Muscle of leg (tissue), 3 donors: ENCODE measurements at regions not wholly inside any gene's neighbourhood (a gene's known extent, or its start where the extent isn't known, plus 50 kb on each side); places are given as distances from the start of the nearest gene placed in this dataset.
"Not testable (repeated sequence)": the region's sequence is repeated elsewhere in the genome, so short reads cannot be mapped to it uniquely, and the experiment has no call there.

Experiments
- DNase-seq: peaks from one replicate; pipeline ENCODE4 v3.0.0; 2013
- H3K27ac ChIP-seq: one replicate; pipeline ENCODE4 v1.5.1; 2013; ENCODE audit warnings: mild to moderate bottlenecking, low read length, control low read depth
- H3K27me3 ChIP-seq: one replicate; pipeline ENCODE4 v1.6.1; 2013; ENCODE audit warnings: low read length; ENCODE audit not compliant: control insufficient read depth, insufficient read depth
- H3K36me3 ChIP-seq: one replicate; pipeline ENCODE4 v1.6.1; 2013; ENCODE audit warnings: low read length; ENCODE audit not compliant: control insufficient read depth, insufficient read depth
- H3K4me1 ChIP-seq: one replicate; pipeline ENCODE4 v1.6.1; 2013; ENCODE audit warnings: low read length; ENCODE audit not compliant: control insufficient read depth, insufficient read depth
- H3K4me3 ChIP-seq: one replicate; pipeline ENCODE4 v1.5.1; 2013; ENCODE audit warnings: low read length, control low read depth
- H3K9me3 ChIP-seq: replicated peaks from 2 replicates; pipeline ENCODE4 v1.6.1; 2013; ENCODE audit warnings: low read depth, low read length; ENCODE audit not compliant: control insufficient read depth
- WGBS: methylation state at CpG from one replicate; pipeline ENCODE4 v1.1.5; 2013; ENCODE audit warnings: missing lambda C conversion rate; ENCODE audit not compliant: insufficient coverage; 5-methylcytosine and 5-hydroxymethylcytosine counted together

GRCh38 chr11:97751952-97752351, 1268.8 kb upstream of the CNTN5 start:
- Histone ChIP-seq H3K27me3 (no peaks in the 10 kb centered on the region), H3K27ac (no peak overlapping the region), H3K9me3 (peaks cover 9% of the 10 kb centered on the region), H3K4me3 (no peak overlapping the region), H3K4me1 (no peaks in the 10 kb centered on the region), H3K36me3 (no peaks in the 10 kb centered on the region)
- WGBS: no CpG with 5 or more reads among the region's 2 CpGs
- no peak for DNase-seq

GRCh38 chr11:97754976-97755375, 1265.8 kb upstream of the CNTN5 start:
- H3K4me3 ChIP-seq: no peak overlapping the region
- WGBS: 40% methylated on average over 3 of the region's 3 CpGs

DNA sequence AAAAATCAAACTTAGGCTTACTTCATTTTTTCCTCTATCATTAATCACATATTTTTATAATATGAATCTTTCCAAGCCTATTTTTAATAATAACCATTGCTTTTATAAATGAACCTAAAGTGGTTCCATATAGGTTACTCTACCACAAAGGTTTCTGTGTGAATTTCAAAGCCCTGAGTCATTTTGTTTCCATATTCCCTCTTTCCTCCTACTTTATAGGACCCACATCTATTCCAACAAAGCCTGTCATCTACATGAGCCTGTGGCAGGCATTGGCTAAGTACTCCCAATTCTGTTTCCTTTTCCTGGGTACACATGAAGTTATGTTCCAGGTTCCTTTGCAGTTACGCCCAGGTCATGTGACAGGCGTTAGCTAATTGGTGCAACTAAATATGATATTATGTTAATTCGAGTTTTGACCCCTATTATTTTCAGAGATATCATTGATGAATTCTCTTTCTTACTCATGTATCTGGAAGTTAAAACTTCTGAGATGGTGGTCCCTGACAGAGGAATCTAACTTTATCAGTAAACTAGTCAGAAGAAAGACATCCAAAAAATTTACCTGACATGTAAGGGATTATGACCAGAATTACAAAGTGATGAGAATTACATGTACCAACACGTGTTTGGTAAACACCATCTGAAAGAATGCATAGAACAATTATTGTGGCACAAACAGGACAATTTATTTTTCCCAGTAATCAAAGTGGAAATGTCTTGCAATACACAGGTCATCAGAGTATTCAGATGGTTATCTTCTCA, 1264.0 kb upstream of the CNTN5 start:
- Histone ChIP-seq H3K27ac (no peak overlapping the region), H3K9me3 (peaks cover 8% of the 10 kb centered on the region), H3K27me3 (no peaks in the 10 kb centered on the region), H3K36me3 (no peaks in the 10 kb centered on the region), H3K4me3 (no peak overlapping the region), H3K4me1 (no peaks in the 10 kb centered on the region)
- no peak for DNase-seq
- WGBS: no CpG with 5 or more reads among the region's 4 CpGs

More at GRCh38 chr11:97754976-97755375, 1265.8 kb upstream of the CNTN5 start:
- Histone ChIP-seq H3K27ac (no peak overlapping the region), H3K36me3 (no peaks in the 10 kb centered on the region), H3K4me1 (no peaks in the 10 kb centered on the region), H3K27me3 (no peaks in the 10 kb centered on the region), H3K9me3 (peaks cover 9% of the 10 kb centered on the region)
- DNase-seq: no peak

GRCh38 chr11:97761175-97761574, 1259.6 kb upstream of the CNTN5 start:
- no peaks in the 10 kb centered on the region for H3K27me3 ChIP-seq
- H3K4me3 ChIP-seq: no peak overlapping the region
- H3K27ac ChIP-seq: no peak overlapping the region
- no peaks in the 10 kb centered on the region for H3K36me3 ChIP-seq
- no CpG with 5 or more reads among the region's 2 CpGs for WGBS
- no peaks in the 10 kb centered on the region for H3K9me3 ChIP-seq
- no peak for DNase-seq
- H3K4me1 ChIP-seq: no peaks in the 10 kb centered on the region

DNA sequence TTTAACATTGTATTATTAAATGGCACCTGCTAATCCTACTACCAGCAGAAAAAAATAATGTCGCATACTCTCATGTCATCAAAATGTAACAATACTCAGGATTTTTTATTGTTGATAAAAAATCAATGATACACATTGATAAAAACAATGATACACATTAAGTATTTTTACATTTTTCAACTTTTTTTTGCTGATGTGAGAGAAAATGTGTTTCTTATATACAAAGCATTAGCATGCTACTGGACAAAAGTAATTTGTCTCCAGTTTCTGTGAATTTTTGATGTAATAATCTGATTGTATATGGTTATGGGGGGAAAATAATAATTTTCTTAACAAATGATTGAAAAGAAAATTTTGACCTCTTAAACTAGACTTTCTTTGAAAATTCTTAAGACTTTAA, 1256.6 kb upstream of the CNTN5 start:
- H3K4me3 ChIP-seq: no peak overlapping the region
- H3K9me3 ChIP-seq: no peaks in the 10 kb centered on the region
- WGBS: no CpG with 5 or more reads among the region's 1 CpG
- DNase-seq: no peak
- H3K4me1 ChIP-seq: no peaks in the 10 kb centered on the region
- no peak overlapping the region for H3K27ac ChIP-seq
- H3K27me3 ChIP-seq: no peaks in the 10 kb centered on the region
- H3K36me3 ChIP-seq: no peaks in the 10 kb centered on the region

- H3K9me3 ChIP-seq: no peaks in the 10 kb centered on the region
- H3K36me3 ChIP-seq: no peaks in the 10 kb centered on the region
- WGBS: no CpG with 5 or more reads among the region's 2 CpGs
- H3K27ac ChIP-seq: no peak overlapping the region
- no peak for DNase-seq
- H3K4me1 ChIP-seq: no peaks in the 10 kb centered on the region
- no peak overlapping the region for H3K4me3 ChIP-seq
- H3K27me3 ChIP-seq: no peaks in the 10 kb centered on the region
These were observed 1256.1 kb upstream of the CNTN5 start for GRCh38 chr11:97764605-97765004.

DNA sequence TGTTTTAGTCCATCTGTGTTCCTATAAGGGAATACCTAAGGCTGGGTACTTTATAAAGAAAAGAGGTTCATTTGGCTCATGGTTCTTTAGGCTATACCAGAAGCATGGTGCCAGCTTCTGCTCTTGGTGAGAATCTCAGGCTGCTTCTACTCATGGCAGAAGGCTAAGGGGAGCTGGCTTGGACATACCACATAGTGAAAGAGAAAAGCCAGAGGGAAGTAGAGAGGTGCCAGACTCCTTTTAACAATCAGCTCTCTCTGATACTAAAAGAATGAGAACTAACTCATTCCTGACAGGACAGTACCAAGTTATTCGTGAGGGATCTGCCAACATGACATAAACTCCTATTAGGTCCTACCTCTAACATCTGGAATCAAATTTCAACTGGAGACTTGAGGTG, 1250.2 kb upstream of the CNTN5 start:
- H3K27me3 ChIP-seq: no peaks in the 10 kb centered on the region
- no CpG with 5 or more reads among the region's 1 CpG for WGBS
- H3K27ac ChIP-seq: no peak overlapping the region
- H3K9me3 ChIP-seq: no peaks in the 10 kb centered on the region
- DNase-seq: no peak
- no peaks in the 10 kb centered on the region for H3K36me3 ChIP-seq
- no peaks in the 10 kb centered on the region for H3K4me1 ChIP-seq
- no peak overlapping the region for H3K4me3 ChIP-seq

GRCh38 chr11:97772705-97773104, 1248.0 kb upstream of the CNTN5 start:
- peak; percentile 54 for DNase-seq
- H3K27ac ChIP-seq: no peak overlapping the region
- H3K9me3 ChIP-seq: no peaks in the 10 kb centered on the region
- no CpG with 5 or more reads among the region's 5 CpGs for WGBS
- H3K36me3 ChIP-seq: no peaks in the 10 kb centered on the region
- no peaks in the 10 kb centered on the region for H3K27me3 ChIP-seq
- no peaks in the 10 kb centered on the region for H3K4me1 ChIP-seq
- H3K4me3 ChIP-seq: no peak overlapping the region

- H3K27me3 ChIP-seq, DNase-seq, H3K4me1 ChIP-seq, H3K27ac ChIP-seq, H3K4me3 ChIP-seq, H3K36me3 ChIP-seq: not testable (repeated sequence)
- WGBS: 100% methylated on average over 1 of the region's 4 CpGs
- peaks cover 14% of the 10 kb centered on the region for H3K9me3 ChIP-seq
These were observed 1236.4 kb upstream of the CNTN5 start for GRCh38 chr11:97784388-97784787.

- no peaks in the 10 kb centered on the region for H3K36me3 ChIP-seq
- no peak overlapping the region for H3K27ac ChIP-seq
- WGBS: no CpG with 5 or more reads among the region's 3 CpGs
- H3K9me3 ChIP-seq: peaks cover 8% of the 10 kb centered on the region
- H3K4me3 ChIP-seq: no peak overlapping the region
- no peaks in the 10 kb centered on the region for H3K4me1 ChIP-seq
- no peak for DNase-seq
- no peaks in the 10 kb centered on the region for H3K27me3 ChIP-seq
These were observed 1233.8 kb upstream of the CNTN5 start for GRCh38 chr11:97786961-97787360.

- H3K4me3 ChIP-seq: no peak overlapping the region
- no peak for DNase-seq
- H3K4me1 ChIP-seq: no peaks in the 10 kb centered on the region
- H3K36me3 ChIP-seq: no peaks in the 10 kb centered on the region
- H3K9me3 ChIP-seq: no peaks in the 10 kb centered on the region
- H3K27me3 ChIP-seq: no peaks in the 10 kb centered on the region
- WGBS: no CpG with 5 or more reads among the region's 2 CpGs
- H3K27ac ChIP-seq: no peak overlapping the region
These were observed 1225.9 kb upstream of the CNTN5 start for GRCh38 chr11:97794876-97795275.
